OCI-LY7 (cell line): ENCODE measurements at regions not wholly inside any gene's neighbourhood (a gene's known extent, or its start where the extent isn't known, plus 50 kb on each side); places are given as distances from the start of the nearest gene placed in this dataset.

Source experiments
- BruUV-seq: library from RNA; stranded (reverse); fragments of 400-500 nt; replicated peaks from 2 replicates; lab custom pipeline; 2021; lab: Mats Ljungman, UMichigan
- CTCF ChIA-PET: fragments of 300-600 bp; sonication (Branson Sonifier 250); formaldehyde crosslinking; loops from one replicate; lab custom pipeline; 2022; ENCODE audit warnings: antibody characterized with exemption; ENCODE audit not compliant: unreplicated experiment; lab: Charles Lee
- POLR2A ChIA-PET: fragments of 300-600 bp; sonication (Branson Sonifier 250); formaldehyde crosslinking; loops from one replicate; lab custom pipeline; 2022; ENCODE audit warnings: antibody characterized with exemption; lab: Charles Lee
- DNase-seq: peaks from one replicate; pipeline ENCODE4 v3.0.0-alpha.2; 2015; ENCODE audit warnings: low spot score
- H2AFZ ChIP-seq: fragments of 200-600 bp; sonication (generic), shearing (Covaris generic); 2 replicates; pipeline ENCODE4 v1.6.1; 2014; ENCODE audit warnings: mild to moderate bottlenecking, antibody characterized with exemption, low read length, moderate library complexity
- H3K27ac ChIP-seq: fragments of 200-600 bp; sonication (generic); 2 replicates; pipeline ENCODE4 v1.5.1; 2014; ENCODE audit warnings: mixed run types, low read depth, mild to moderate bottlenecking, moderate library complexity, low read length, inconsistent platforms; ENCODE audit not compliant: poor library complexity, severe bottlenecking
- H3K36me3 ChIP-seq: fragments of 200-600 bp; sonication (generic); 2 replicates; pipeline ENCODE4 v1.6.1; 2014; ENCODE audit warnings: mild to moderate bottlenecking, antibody characterized with exemption, low read length, moderate library complexity, mixed read lengths; ENCODE audit not compliant: insufficient read depth
- H3K4me1 ChIP-seq: fragments of 200-600 bp; sonication (generic); 2 replicates; pipeline ENCODE4 v1.5.1; 2014; ENCODE audit warnings: mild to moderate bottlenecking, low read length; ENCODE audit not compliant: insufficient read depth, poor library complexity, severe bottlenecking
- H3K4me2 ChIP-seq: fragments of 200-600 bp; sonication (generic); 2 replicates; pipeline ENCODE4 v1.6.1; 2014; ENCODE audit warnings: mild to moderate bottlenecking, low read length
- H3K4me3 ChIP-seq: fragments of 200-600 bp; sonication (generic); 2 replicates; pipeline ENCODE4 v1.5.1; 2014; ENCODE audit warnings: mild to moderate bottlenecking, low read depth, low read length; ENCODE audit not compliant: poor library complexity, severe bottlenecking
- H3K79me2 ChIP-seq: fragments of 200-600 bp; sonication (generic); 2 replicates; pipeline ENCODE4 v1.6.1; 2016; ENCODE audit warnings: low read depth, mild to moderate bottlenecking, low read length, moderate library complexity, mixed read lengths; ENCODE audit not compliant: insufficient read depth
- H3K9me2 ChIP-seq: fragments of 200-600 bp; sonication (generic); 2 replicates; pipeline ENCODE4 v1.6.1; 2016; ENCODE audit warnings: mild to moderate bottlenecking, low read length, mixed read lengths; ENCODE audit not compliant: insufficient read depth
- H3K9me3 ChIP-seq: fragments of 200-600 bp; sonication (generic); 2 replicates; pipeline ENCODE4 v1.6.1; 2014; ENCODE audit warnings: mild to moderate bottlenecking, mixed run types, low read length, mixed read lengths
- H4K20me1 ChIP-seq: fragments of 200-600 bp; sonication (generic); 2 replicates; pipeline ENCODE4 v1.6.1; 2014; ENCODE audit warnings: mild to moderate bottlenecking, antibody characterized with exemption, low read length, moderate library complexity, mixed read lengths; ENCODE audit not compliant: insufficient read depth
- EZH2phosphoT487 ChIP-seq: fragments of 200-600 bp; sonication (generic); IDR thresholded peaks from 2 replicates; pipeline ENCODE4 v1.6.1; 2018; ENCODE audit warnings: low read depth, borderline replicate concordance, mild to moderate bottlenecking, mixed run types, antibody characterized with exemption, low read length, moderate library complexity, mixed read lengths
- intact Hi-C: fragments of 100-400 bp; cut with micrococcal nuclease; formaldehyde crosslinking; loops from one replicate; pipeline ENCODE4 v1.10.0; 2022; ENCODE audit not compliant: unreplicated experiment
- TF ChIP-seq, protein P1 (sequence below): fragments of 200-600 bp; sonication (generic); conservative IDR thresholded peaks from 2 replicates; pipeline ENCODE4 v1.5.1; 2014; ENCODE audit warnings: mild to moderate bottlenecking, antibody characterized with exemption, low read length, moderate library complexity, mixed read lengths

GRCh38 chr4:176593943-176594342 lies 198.8 kb downstream of the VEGFC start:
- POLR2A ChIA-PET, result no interaction called here
- H2AFZ ChIP-seq, result no peak overlapping the region
- no peaks in the 10 kb centered on the region for H3K79me2 ChIP-seq
- no peaks in the 10 kb centered on the region for H3K9me2 ChIP-seq
- no peaks in the 10 kb centered on the region for H3K4me1 ChIP-seq
- no peaks in the 10 kb centered on the region for H3K9me3 ChIP-seq
- H3K36me3 ChIP-seq, result no peaks in the 10 kb centered on the region
- no peak overlapping the region for H3K4me2 ChIP-seq
- no peaks in the 10 kb centered on the region for H4K20me1 ChIP-seq
- no peak overlapping the region for H3K27ac ChIP-seq
- H3K4me3 ChIP-seq, result no peak overlapping the region
- CTCF ChIA-PET, result no interaction called here
- TF ChIP-seq, protein P1, sequence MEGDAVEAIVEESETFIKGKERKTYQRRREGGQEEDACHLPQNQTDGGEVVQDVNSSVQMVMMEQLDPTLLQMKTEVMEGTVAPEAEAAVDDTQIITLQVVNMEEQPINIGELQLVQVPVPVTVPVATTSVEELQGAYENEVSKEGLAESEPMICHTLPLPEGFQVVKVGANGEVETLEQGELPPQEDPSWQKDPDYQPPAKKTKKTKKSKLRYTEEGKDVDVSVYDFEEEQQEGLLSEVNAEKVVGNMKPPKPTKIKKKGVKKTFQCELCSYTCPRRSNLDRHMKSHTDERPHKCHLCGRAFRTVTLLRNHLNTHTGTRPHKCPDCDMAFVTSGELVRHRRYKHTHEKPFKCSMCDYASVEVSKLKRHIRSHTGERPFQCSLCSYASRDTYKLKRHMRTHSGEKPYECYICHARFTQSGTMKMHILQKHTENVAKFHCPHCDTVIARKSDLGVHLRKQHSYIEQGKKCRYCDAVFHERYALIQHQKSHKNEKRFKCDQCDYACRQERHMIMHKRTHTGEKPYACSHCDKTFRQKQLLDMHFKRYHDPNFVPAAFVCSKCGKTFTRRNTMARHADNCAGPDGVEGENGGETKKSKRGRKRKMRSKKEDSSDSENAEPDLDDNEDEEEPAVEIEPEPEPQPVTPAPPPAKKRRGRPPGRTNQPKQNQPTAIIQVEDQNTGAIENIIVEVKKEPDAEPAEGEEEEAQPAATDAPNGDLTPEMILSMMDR, result no peak
- no peak for TF ChIP-seq EZH2phosphoT487
- intact Hi-C loops, result no loop called here
- no peak for DNase-seq
- BruUV-seq, result no TSS peak

GRCh38 chr4:176595257-176595656 lies 197.5 kb downstream of the VEGFC start:
- POLR2A ChIA-PET, result interaction anchor here (0.8 kb wide), 1 partner anchor 11 kb away, joined by 4 read pairs; no protein-coding TSS in a partner anchor
- no peak for TF ChIP-seq EZH2phosphoT487
- TF ChIP-seq, protein P1, result no peak
- intact Hi-C loops, result no loop called here
- no peak overlapping the region for H2AFZ ChIP-seq
- H3K9me2 ChIP-seq, result no peaks in the 10 kb centered on the region
- H3K4me2 ChIP-seq, result no peak overlapping the region
- no peak for DNase-seq
- BruUV-seq, result no TSS peak
- H4K20me1 ChIP-seq, result no peaks in the 10 kb centered on the region
- CTCF ChIA-PET, result interaction anchor here (1.2 kb wide), 1 partner anchor 158 kb away, joined by 3 read pairs; no protein-coding TSS in a partner anchor
- no peak overlapping the region for H3K27ac ChIP-seq
- H3K36me3 ChIP-seq, result no peaks in the 10 kb centered on the region
- no peak overlapping the region for H3K4me3 ChIP-seq
- no peaks in the 10 kb centered on the region for H3K9me3 ChIP-seq
- no peaks in the 10 kb centered on the region for H3K4me1 ChIP-seq
- no peaks in the 10 kb centered on the region for H3K79me2 ChIP-seq

DNA sequence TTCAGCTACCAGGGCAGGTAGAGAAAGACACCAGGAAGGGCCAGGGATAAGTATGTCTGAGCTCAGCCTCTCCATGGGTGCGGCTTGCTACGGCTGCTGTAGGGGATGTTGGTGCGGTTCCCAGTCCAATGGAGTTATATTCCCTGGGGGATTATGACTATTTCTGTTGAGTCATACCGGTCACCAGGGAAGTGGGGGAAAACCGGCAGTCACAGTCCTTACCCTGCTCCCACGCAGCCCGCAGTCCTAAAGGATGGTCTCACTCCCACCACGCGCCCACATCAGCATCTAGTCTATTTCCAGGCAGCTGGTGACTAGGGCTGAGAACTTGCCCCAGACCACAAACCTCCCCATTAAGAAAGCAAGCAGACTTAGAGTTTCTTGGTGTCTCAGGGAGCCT lies 191.6 kb downstream of the VEGFC start:
- Histone ChIP-seq H3K4me2 (no peak overlapping the region), H2AFZ (no peak overlapping the region), H4K20me1 (no peaks in the 10 kb centered on the region), H3K27ac (no peak overlapping the region), H3K9me3 (no peaks in the 10 kb centered on the region), H3K9me2 (no peaks in the 10 kb centered on the region), H3K4me1 (no peaks in the 10 kb centered on the region), H3K4me3 (no peak overlapping the region), H3K79me2 (no peaks in the 10 kb centered on the region), H3K36me3 (no peaks in the 10 kb centered on the region)
- TF ChIP-seq EZH2phosphoT487, result no peak
- TF ChIP-seq, protein P1, result no peak
- ChIA-PET CTCF (no interaction called here), POLR2A (interaction anchor here (0.5 to 0.6 kb wide), 2 partner anchors 16 to 340 kb away, joined by 3 to 4 read pairs; no protein-coding TSS in a partner anchor)
- BruUV-seq, result no TSS peak
- no peak for DNase-seq
- intact Hi-C loops, result no loop called here
